ENCODE measurements at regions not wholly inside any gene's neighbourhood (a gene's known extent, or its start where the extent isn't known, plus 50 kb on each side); places are given as distances from the start of the nearest gene placed in this dataset.

GRCh38 chr3:74516019-74516418 is 98.4 kb downstream of the CNTN3 start:
- no peak for FAIRE-seq
- TF ChIP-seq POLR2AphosphoS5 (IDR thresholded peaks at IDR 0.05; ENCODE audit: low read depth, low read length), result no peak
- TF ChIP-seq SPI1 (IDR thresholded peaks at IDR 0.05; ENCODE audit: low read depth, low read length), result no peak
- no peak for TF ChIP-seq POU2F2 (IDR thresholded peaks at IDR 0.05; ENCODE audit: low read depth, low read length)
- TF ChIP-seq POLR2A (IDR thresholded peaks at IDR 0.05; ENCODE audit: low read depth, low read length), result no peak
- TF ChIP-seq PAX5 (IDR thresholded peaks at IDR 0.05; ENCODE audit: insufficient read depth, low read length, severe bottlenecking), result no peak
- TF ChIP-seq TAF1 (IDR thresholded peaks at IDR 0.05; ENCODE audit: low read depth, low read length), result no peak
- DNase-seq (ENCODE audit: insufficient read length, low spot score), result no peak

GRCh38 chr3:74515451-74515850 is 99.0 kb downstream of the CNTN3 start:
- DNase-seq (ENCODE audit: insufficient read length, low spot score) (no peak), FAIRE-seq (no peak)
- TF ChIP-seq PAX5 (IDR thresholded peaks at IDR 0.05; ENCODE audit: insufficient read depth, low read length, severe bottlenecking) (no peak), POLR2AphosphoS5 (IDR thresholded peaks at IDR 0.05; ENCODE audit: low read depth, low read length) (no peak)

GRCh38 chr3:74511078-74511477 is 103.4 kb downstream of the CNTN3 start:
- DNase-seq (ENCODE audit: insufficient read length, low spot score) (no peak), FAIRE-seq (no peak)
- TF ChIP-seq POLR2AphosphoS5 (IDR thresholded peaks at IDR 0.05; ENCODE audit: low read depth, low read length), result no peak
- no peak for TF ChIP-seq POU2F2 (IDR thresholded peaks at IDR 0.05; ENCODE audit: low read depth, low read length)

- no peak for DNase-seq (ENCODE audit: insufficient read length, low spot score)
- TF ChIP-seq TAF1 (IDR thresholded peaks at IDR 0.05; ENCODE audit: low read depth, low read length), result no peak
- FAIRE-seq, result no peak
Observed at GRCh38 chr3:74510261-74510818, 104.1 kb downstream of the CNTN3 start.

- DNase-seq (ENCODE audit: insufficient read length, low spot score), result no peak
- FAIRE-seq, result no peak
- TF ChIP-seq POU2F2 (IDR thresholded peaks at IDR 0.05; ENCODE audit: low read depth, low read length), result no peak
Observed at GRCh38 chr3:74507691-74508090, 106.8 kb downstream of the CNTN3 start.

- no peak for FAIRE-seq
- no peak for TF ChIP-seq PAX5 (IDR thresholded peaks at IDR 0.05; ENCODE audit: insufficient read depth, low read length, severe bottlenecking)
- TF ChIP-seq POU2F2 (IDR thresholded peaks at IDR 0.05; ENCODE audit: low read depth, low read length), result no peak
- no peak for TF ChIP-seq POLR2A (IDR thresholded peaks at IDR 0.05; ENCODE audit: low read depth, low read length)
- TF ChIP-seq TAF1 (IDR thresholded peaks at IDR 0.05; ENCODE audit: low read depth, low read length), result no peak
Observed at GRCh38 chr3:74506246-74506645, 108.2 kb downstream of the CNTN3 start.

GRCh38 chr3:74501007-74501406 is 113.5 kb downstream of the CNTN3 start:
- TF ChIP-seq POLR2A (IDR thresholded peaks at IDR 0.05; ENCODE audit: low read depth, low read length), result no peak
- TF ChIP-seq POLR2AphosphoS5 (IDR thresholded peaks at IDR 0.05; ENCODE audit: low read depth, low read length), result no peak
- FAIRE-seq (no peak), DNase-seq (ENCODE audit: insufficient read length, low spot score) (no peak)

More at GRCh38 chr3:74506246-74506645, 108.2 kb downstream of the CNTN3 start:
- DNase-seq (ENCODE audit: insufficient read length, low spot score), result no peak

- FAIRE-seq (no peak), DNase-seq (ENCODE audit: insufficient read length, low spot score) (no peak)
- TF ChIP-seq TAF1 (IDR thresholded peaks at IDR 0.05; ENCODE audit: low read depth, low read length), result no peak
Observed at GRCh38 chr3:74500257-74500656, 114.2 kb downstream of the CNTN3 start.

- DNase-seq (ENCODE audit: insufficient read length, low spot score), result no peak
- TF ChIP-seq POLR2A (IDR thresholded peaks at IDR 0.05; ENCODE audit: low read depth, low read length), result no peak
- no peak for TF ChIP-seq PAX5 (IDR thresholded peaks at IDR 0.05; ENCODE audit: insufficient read depth, low read length, severe bottlenecking)
- TF ChIP-seq POLR2AphosphoS5 (IDR thresholded peaks at IDR 0.05; ENCODE audit: low read depth, low read length), result no peak
- no peak for TF ChIP-seq SPI1 (IDR thresholded peaks at IDR 0.05; ENCODE audit: low read depth, low read length)
- TF ChIP-seq TAF1 (IDR thresholded peaks at IDR 0.05; ENCODE audit: low read depth, low read length), result no peak
- TF ChIP-seq POU2F2 (IDR thresholded peaks at IDR 0.05; ENCODE audit: low read depth, low read length), result no peak
- FAIRE-seq, result no peak
Observed at GRCh38 chr3:74491874-74492273, 122.6 kb downstream of the CNTN3 start.

- FAIRE-seq (no peak), DNase-seq (ENCODE audit: insufficient read length, low spot score) (no peak)
- no peak for TF ChIP-seq POLR2A (IDR thresholded peaks at IDR 0.05; ENCODE audit: low read depth, low read length)
- TF ChIP-seq POU2F2 (IDR thresholded peaks at IDR 0.05; ENCODE audit: low read depth, low read length), result no peak
- no peak for TF ChIP-seq SPI1 (IDR thresholded peaks at IDR 0.05; ENCODE audit: low read depth, low read length)
- TF ChIP-seq PAX5 (IDR thresholded peaks at IDR 0.05; ENCODE audit: insufficient read depth, low read length, severe bottlenecking), result no peak
- no peak for TF ChIP-seq TAF1 (IDR thresholded peaks at IDR 0.05; ENCODE audit: low read depth, low read length)
- TF ChIP-seq POLR2AphosphoS5 (IDR thresholded peaks at IDR 0.05; ENCODE audit: low read depth, low read length), result no peak
Observed at GRCh38 chr3:74489050-74489792, 125.2 kb downstream of the CNTN3 start.

- no peak for DNase-seq (ENCODE audit: insufficient read length, low spot score)
- FAIRE-seq, result no peak
- no peak for TF ChIP-seq PAX5 (IDR thresholded peaks at IDR 0.05; ENCODE audit: insufficient read depth, low read length, severe bottlenecking)
- no peak for TF ChIP-seq SPI1 (IDR thresholded peaks at IDR 0.05; ENCODE audit: low read depth, low read length)
- TF ChIP-seq POLR2A (IDR thresholded peaks at IDR 0.05; ENCODE audit: low read depth, low read length), result no peak
- no peak for TF ChIP-seq POU2F2 (IDR thresholded peaks at IDR 0.05; ENCODE audit: low read depth, low read length)
- no peak for TF ChIP-seq POLR2AphosphoS5 (IDR thresholded peaks at IDR 0.05; ENCODE audit: low read depth, low read length)
- TF ChIP-seq TAF1 (IDR thresholded peaks at IDR 0.05; ENCODE audit: low read depth, low read length), result no peak
Observed at GRCh38 chr3:74479915-74480314, 134.5 kb downstream of the CNTN3 start.

Data from GM12891 (cell line).